CD4-positive, alpha-beta memory T cell (primary cell): ENCODE measurements at regions not wholly inside any gene's neighbourhood (a gene's known extent, or its start where the extent isn't known, plus 50 kb on each side); places are given as distances from the start of the nearest gene placed in this dataset.

Source experiments
- CTCF ChIA-PET: fragments of 350-600 bp; sonication (Branson Sonifier 250); formaldehyde crosslinking; loops from one replicate; lab custom pipeline; 2021; ENCODE audit warnings: inconsistent platforms; ENCODE audit not compliant: partially characterized antibody; lab: Charles Lee
- POLR2A ChIA-PET: fragments of 350-600 bp; sonication (Branson Sonifier 250); formaldehyde crosslinking; loops from one replicate; lab custom pipeline; 2021; ENCODE audit not compliant: partially characterized antibody; lab: Charles Lee
- DNase-seq, 5 donors: peaks; one replicate each; pipeline versions ENCODE4 v3.0.0 to v3.0.0-alpha.2; 2020 to 2022; ENCODE audit warnings: mixed read lengths in 1 of 5
- H3K27ac ChIP-seq: one replicate; pipeline ENCODE4 v1.7.0; 2013; ENCODE audit warnings: low read depth, low read length
- H3K27me3 ChIP-seq: 2 replicates; pipeline ENCODE4 v1.7.0; 2013; ENCODE audit warnings: mild to moderate bottlenecking, low read length, moderate library complexity; ENCODE audit not compliant: insufficient read depth
- H3K36me3 ChIP-seq: 2 replicates; pipeline ENCODE4 v1.7.0; 2013; ENCODE audit warnings: mild to moderate bottlenecking, low read length, moderate library complexity; ENCODE audit not compliant: insufficient read depth
- H3K4me1 ChIP-seq: 2 replicates; pipeline ENCODE4 v1.7.0; 2013; ENCODE audit warnings: mild to moderate bottlenecking, low read length, moderate library complexity; ENCODE audit not compliant: insufficient read depth
- H3K4me3 ChIP-seq, 2 donors: one replicate each; pipeline ENCODE4 v1.7.0; 2013; ENCODE audit warnings: low read length in 2 of 2, mild to moderate bottlenecking in 1 of 2
- H3K9me3 ChIP-seq, 2 donors: one replicate each; pipeline ENCODE4 v1.7.0; 2013; ENCODE audit warnings: low read length in 2 of 2, control low read depth in 1 of 2; ENCODE audit not compliant: control insufficient read depth in 1 of 2
- H3K27ac Mint-ChIP-seq, 7 donors: one replicate each; pipeline ENCODE4 v1.8.0; 2020 to 2021; ENCODE audit warnings: mixed read lengths in 7 of 7, mild to moderate bottlenecking in 6 of 7, inconsistent platforms in 3 of 7, moderate library complexity in 3 of 7
- H3K27me3 Mint-ChIP-seq, 2 donors: one replicate each; pipeline ENCODE4 v1.8.0; 2020 to 2021; ENCODE audit warnings: mixed read lengths in 2 of 2
- H3K36me3 Mint-ChIP-seq, 2 donors: one replicate each; pipeline ENCODE4 v1.8.0; 2020 to 2021; ENCODE audit warnings: mixed read lengths in 2 of 2, inconsistent platforms in 1 of 2, mild to moderate bottlenecking in 1 of 2
- H3K4me1 Mint-ChIP-seq, 4 donors: one replicate each; pipeline ENCODE4 v1.8.0; 2020 to 2021; ENCODE audit warnings: mixed read lengths in 4 of 4, mild to moderate bottlenecking in 1 of 4
- H3K4me3 Mint-ChIP-seq, 8 donors: one replicate each; pipeline ENCODE4 v1.8.0; 2020 to 2021; ENCODE audit warnings: mixed read lengths in 8 of 8, mild to moderate bottlenecking in 7 of 8, moderate library complexity in 6 of 8, inconsistent platforms in 3 of 8
- H3K9me3 Mint-ChIP-seq, 8 donors: one replicate each; pipeline ENCODE4 v1.8.0; 2020 to 2021; ENCODE audit warnings: mixed read lengths in 8 of 8, mild to moderate bottlenecking in 5 of 8, inconsistent platforms in 3 of 8, moderate library complexity in 1 of 8
- intact Hi-C: fragments of 100-400 bp; cut with micrococcal nuclease; formaldehyde crosslinking; loops from one replicate; pipeline ENCODE4 v1.15.1; 2023

GRCh38 chr20:11083841-11084240 is 410.0 kb upstream of the JAG1 start:
- ChIA-PET CTCF (no interaction called here), POLR2A (no interaction called here)
- no peak for DNase-seq
- no peak overlapping the region for H3K4me3 Mint-ChIP-seq
- H3K27me3 ChIP-seq: no peaks in the 10 kb centered on the region
- no peak overlapping the region for H3K27ac Mint-ChIP-seq
- H3K4me1 Mint-ChIP-seq: no peaks in the 10 kb centered on the region
- H3K27ac ChIP-seq: no peak overlapping the region
- intact Hi-C loops: no loop called here
- H3K9me3 ChIP-seq: no peaks in the 10 kb centered on the region
- H3K36me3 ChIP-seq: no peaks in the 10 kb centered on the region
- no peak overlapping the region for H3K4me3 ChIP-seq
- no peaks in the 10 kb centered on the region for H3K27me3 Mint-ChIP-seq
- H3K36me3 Mint-ChIP-seq: no peaks in the 10 kb centered on the region
- H3K9me3 Mint-ChIP-seq: peaks cover 0 to 11% (median 3%) of the 10 kb centered on the region in 8 donors
- H3K4me1 ChIP-seq: no peaks in the 10 kb centered on the region

DNA sequence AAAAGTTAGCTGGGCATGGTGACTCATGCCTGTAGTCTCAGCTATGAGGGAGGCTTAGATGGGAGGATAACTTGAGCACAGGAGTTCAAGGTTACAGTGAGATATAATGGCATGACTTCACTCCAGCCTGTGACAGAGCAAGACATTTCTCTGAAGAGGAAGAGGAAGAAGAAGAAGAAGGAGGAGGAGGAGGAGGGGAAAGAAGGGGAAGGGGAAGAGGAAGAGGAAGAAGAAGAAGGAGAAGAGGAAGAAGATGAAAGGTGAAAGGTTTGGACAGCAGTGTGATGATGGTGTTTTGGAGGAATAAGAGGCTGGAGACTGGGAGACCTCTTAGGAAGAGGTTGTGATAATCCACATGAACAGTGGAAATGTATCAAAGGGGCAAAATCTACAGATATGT is 410.7 kb upstream of the JAG1 start:
- H3K27ac ChIP-seq: no peak overlapping the region
- Mint-ChIP-seq H3K4me3 (no peak overlapping the region), H3K9me3 (peaks cover 0 to 11% (median 3%) of the 10 kb centered on the region in 8 donors), H3K27ac (no peak overlapping the region), H3K36me3 (no peaks in the 10 kb centered on the region), H3K4me1 (no peaks in the 10 kb centered on the region), H3K27me3 (no peaks in the 10 kb centered on the region)
- intact Hi-C loops: no loop called here
- ChIA-PET CTCF (no interaction called here), POLR2A (no interaction called here)
- H3K9me3 ChIP-seq: no peaks in the 10 kb centered on the region
- no peak overlapping the region for H3K4me3 ChIP-seq
- H3K4me1 ChIP-seq: no peaks in the 10 kb centered on the region
- DNase-seq: no peak
- no peaks in the 10 kb centered on the region for H3K36me3 ChIP-seq
- no peaks in the 10 kb centered on the region for H3K27me3 ChIP-seq

GRCh38 chr20:11086970-11087369 is 413.2 kb upstream of the JAG1 start:
- H3K36me3 Mint-ChIP-seq: no peaks in the 10 kb centered on the region
- ChIA-PET CTCF (no interaction called here), POLR2A (no interaction called here)
- H3K4me3 Mint-ChIP-seq: no peak overlapping the region
- no peaks in the 10 kb centered on the region for H3K27me3 Mint-ChIP-seq
- intact Hi-C loops: no loop called here
- H3K36me3 ChIP-seq: no peaks in the 10 kb centered on the region
- H3K4me1 ChIP-seq: no peaks in the 10 kb centered on the region
- no peaks in the 10 kb centered on the region for H3K27me3 ChIP-seq
- no peaks in the 10 kb centered on the region for H3K9me3 ChIP-seq
- peaks cover 0 to 11% (median 2%) of the 10 kb centered on the region in 8 donors for H3K9me3 Mint-ChIP-seq
- H3K27ac ChIP-seq: no peak overlapping the region
- no peak overlapping the region for H3K4me3 ChIP-seq
- no peak for DNase-seq
- H3K27ac Mint-ChIP-seq: no peak overlapping the region
- no peaks in the 10 kb centered on the region for H3K4me1 Mint-ChIP-seq

DNA sequence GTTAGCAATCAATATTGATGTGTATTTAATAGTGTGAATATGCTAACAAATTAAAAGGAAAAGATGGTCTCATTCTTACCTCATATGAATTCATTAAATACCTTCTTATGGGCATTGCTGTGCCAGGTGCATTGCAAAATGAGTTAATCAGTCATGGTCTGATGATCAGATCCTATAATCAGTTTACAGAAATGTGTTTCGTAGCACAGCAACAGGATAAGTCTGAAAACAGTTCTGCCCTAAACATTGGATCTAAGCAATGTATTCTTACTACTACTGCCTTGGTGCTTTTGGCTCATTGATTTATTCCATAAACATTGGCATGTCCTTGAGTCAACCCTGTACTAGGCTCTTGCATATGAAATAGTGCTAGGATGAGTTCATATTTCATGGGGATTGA is 417.0 kb upstream of the JAG1 start:
- H3K9me3 ChIP-seq: no peaks in the 10 kb centered on the region
- Mint-ChIP-seq H3K9me3 (peaks cover 0 to 6% (median 0%) of the 10 kb centered on the region in 8 donors), H3K27me3 (no peaks in the 10 kb centered on the region), H3K27ac (no peak overlapping the region), H3K36me3 (no peaks in the 10 kb centered on the region), H3K4me3 (no peak overlapping the region), H3K4me1 (no peaks in the 10 kb centered on the region)
- ChIA-PET CTCF (no interaction called here), POLR2A (no interaction called here)
- no peak for DNase-seq
- H3K27me3 ChIP-seq: no peaks in the 10 kb centered on the region
- no peak overlapping the region for H3K27ac ChIP-seq
- no peak overlapping the region for H3K4me3 ChIP-seq
- no peaks in the 10 kb centered on the region for H3K36me3 ChIP-seq
- H3K4me1 ChIP-seq: no peaks in the 10 kb centered on the region
- intact Hi-C loops: no loop called here

DNA sequence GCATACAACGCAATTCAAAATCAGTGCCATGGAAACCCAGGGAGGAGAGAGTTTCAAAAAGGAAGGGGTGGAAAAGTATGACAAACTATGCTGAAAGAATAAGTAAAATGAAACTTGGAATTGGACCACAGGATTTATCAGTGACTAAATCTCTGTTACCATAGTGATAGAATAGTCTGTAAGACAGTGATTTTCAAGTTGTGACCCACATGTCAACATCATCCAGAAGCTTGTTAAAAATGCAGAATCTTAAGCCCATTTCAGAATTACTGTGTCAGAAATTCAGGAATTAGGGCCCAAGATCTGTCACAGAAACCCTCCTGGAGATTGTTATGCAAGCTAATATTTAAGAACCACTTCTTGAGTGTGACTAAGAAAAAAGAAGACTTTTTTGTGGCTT is 417.7 kb upstream of the JAG1 start:
- Mint-ChIP-seq H3K36me3 (no peaks in the 10 kb centered on the region), H3K4me1 (no peaks in the 10 kb centered on the region), H3K27me3 (no peaks in the 10 kb centered on the region), H3K4me3 (peak overlapping the region in 1 of 8 donors; percentile 22), H3K27ac (no peak overlapping the region), H3K9me3 (peaks cover 0 to 6% (median 0%) of the 10 kb centered on the region in 8 donors)
- no peaks in the 10 kb centered on the region for H3K27me3 ChIP-seq
- ChIA-PET POLR2A (no interaction called here), CTCF (no interaction called here)
- H3K9me3 ChIP-seq: no peaks in the 10 kb centered on the region
- no peaks in the 10 kb centered on the region for H3K36me3 ChIP-seq
- DNase-seq: no peak
- H3K4me3 ChIP-seq: no peak overlapping the region
- intact Hi-C loops: no loop called here
- no peaks in the 10 kb centered on the region for H3K4me1 ChIP-seq
- H3K27ac ChIP-seq: no peak overlapping the region

- Mint-ChIP-seq H3K27ac (no peak overlapping the region), H3K4me1 (no peaks in the 10 kb centered on the region), H3K36me3 (no peaks in the 10 kb centered on the region), H3K27me3 (no peaks in the 10 kb centered on the region), H3K4me3 (no peak overlapping the region), H3K9me3 (peaks cover 0 to 6% (median 0%) of the 10 kb centered on the region in 8 donors)
- intact Hi-C loops: no loop called here
- DNase-seq: no peak
- Histone ChIP-seq H3K4me3 (no peak overlapping the region), H3K4me1 (no peaks in the 10 kb centered on the region), H3K27ac (no peak overlapping the region), H3K36me3 (no peaks in the 10 kb centered on the region), H3K27me3 (no peaks in the 10 kb centered on the region), H3K9me3 (no peaks in the 10 kb centered on the region)
- ChIA-PET POLR2A (no interaction called here), CTCF (no interaction called here)
These were observed 418.4 kb upstream of the JAG1 start for GRCh38 chr20:11092151-11092550.

DNA sequence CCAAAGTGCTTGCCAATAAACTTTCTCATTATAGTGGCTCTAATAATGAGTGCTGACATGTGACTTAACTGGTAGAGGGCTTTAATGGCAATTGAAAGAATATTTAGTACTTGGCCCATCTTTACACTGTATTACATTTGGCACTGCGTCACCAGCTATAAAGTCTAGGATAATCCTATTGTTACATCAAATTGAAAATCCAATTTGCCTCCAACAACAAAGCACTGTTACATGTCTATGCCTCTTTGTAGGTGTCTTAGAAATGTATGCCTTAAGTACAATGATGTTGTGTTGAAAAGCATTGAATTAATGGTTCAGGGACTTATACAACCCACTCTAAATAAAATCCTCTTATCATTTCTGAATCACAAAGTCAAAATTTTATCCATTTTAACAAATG is 420.4 kb upstream of the JAG1 start:
- no peaks in the 10 kb centered on the region for H3K36me3 Mint-ChIP-seq
- intact Hi-C loops: no loop called here

DNA sequence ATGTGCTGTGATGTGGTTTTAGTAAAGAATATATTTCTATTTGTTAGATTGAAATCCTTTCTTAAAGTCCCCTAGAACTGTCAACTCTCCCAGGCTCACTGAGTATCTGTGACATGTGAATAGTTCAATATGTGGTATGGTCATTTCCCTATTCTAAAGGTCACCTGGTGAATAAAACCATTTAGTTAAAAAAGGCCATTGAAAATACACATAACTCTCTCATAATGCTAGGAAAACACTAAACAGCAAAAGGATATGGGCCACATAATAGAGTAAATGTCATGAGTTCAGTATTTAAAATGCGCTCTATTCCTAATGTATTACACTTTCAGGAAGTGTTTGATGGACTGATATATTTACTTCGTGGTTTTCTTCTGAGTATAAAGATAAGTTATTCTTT is 420.9 kb upstream of the JAG1 start:
- H3K4me1 ChIP-seq: no peaks in the 10 kb centered on the region
- H3K27ac ChIP-seq: no peak overlapping the region
- ChIA-PET POLR2A (no interaction called here), CTCF (no interaction called here)
- no peaks in the 10 kb centered on the region for H3K36me3 ChIP-seq
- Mint-ChIP-seq H3K9me3 (peaks cover 0 to 12% (median 0%) of the 10 kb centered on the region in 8 donors), H3K4me3 (no peak overlapping the region), H3K4me1 (no peaks in the 10 kb centered on the region), H3K36me3 (no peaks in the 10 kb centered on the region), H3K27ac (no peak overlapping the region), H3K27me3 (no peaks in the 10 kb centered on the region)
- intact Hi-C loops: no loop called here
- H3K27me3 ChIP-seq: no peaks in the 10 kb centered on the region
- no peaks in the 10 kb centered on the region for H3K9me3 ChIP-seq
- no peak overlapping the region for H3K4me3 ChIP-seq
- DNase-seq: no peak

More for the DNA sequence above, 420.4 kb upstream of the JAG1 start:
- Histone ChIP-seq H3K36me3 (no peaks in the 10 kb centered on the region), H3K4me3 (no peak overlapping the region), H3K27ac (no peak overlapping the region), H3K4me1 (no peaks in the 10 kb centered on the region), H3K9me3 (no peaks in the 10 kb centered on the region), H3K27me3 (no peaks in the 10 kb centered on the region)
- H3K9me3 Mint-ChIP-seq: peaks cover 0 to 12% (median 0%) of the 10 kb centered on the region in 8 donors
- DNase-seq: no peak
- H3K27ac Mint-ChIP-seq: no peak overlapping the region
- H3K27me3 Mint-ChIP-seq: no peaks in the 10 kb centered on the region
- ChIA-PET CTCF (no interaction called here), POLR2A (no interaction called here)
- no peaks in the 10 kb centered on the region for H3K4me1 Mint-ChIP-seq
- H3K4me3 Mint-ChIP-seq: no peak overlapping the region
